ENCODE measurements at regions not wholly inside any gene's neighbourhood (a gene's known extent, or its start where the extent isn't known, plus 50 kb on each side); places are given as distances from the start of the nearest gene placed in this dataset.

GRCh38 chr18:77777163-77777562 is 527.5 kb downstream of the GALR1 start:
- DNase-seq, result no peak
- H3K36me3 Mint-ChIP-seq (ENCODE audit: low read depth), result no peaks in the 10 kb centered on the region
- H3K4me1 Mint-ChIP-seq, result no peaks in the 10 kb centered on the region
- no peak for TF ChIP-seq CTCF (IDR thresholded peaks at IDR 0.05)
- no peak overlapping the region for H3K4me3 Mint-ChIP-seq
- peaks cover 7% of the 10 kb centered on the region for H3K27me3 Mint-ChIP-seq (ENCODE audit: low read depth, poor library complexity)
- H3K9me3 Mint-ChIP-seq, result no peaks in the 10 kb centered on the region
- no peak overlapping the region for H3K27ac Mint-ChIP-seq

- no peak for DNase-seq
- Mint-ChIP-seq H3K36me3 (ENCODE audit: low read depth) (no peaks in the 10 kb centered on the region), H3K4me1 (no peaks in the 10 kb centered on the region), H3K4me3 (no peak overlapping the region), H3K27me3 (ENCODE audit: low read depth, poor library complexity) (peaks cover 11% of the 10 kb centered on the region), H3K27ac (no peak overlapping the region), H3K9me3 (no peaks in the 10 kb centered on the region)
- no peak for TF ChIP-seq CTCF (IDR thresholded peaks at IDR 0.05)
These were observed 535.2 kb downstream of the GALR1 start for GRCh38 chr18:77784759-77785379.

- Mint-ChIP-seq H3K27me3 (ENCODE audit: low read depth, poor library complexity) (peaks cover 11% of the 10 kb centered on the region), H3K9me3 (no peaks in the 10 kb centered on the region), H3K4me3 (no peak overlapping the region), H3K27ac (no peak overlapping the region), H3K36me3 (ENCODE audit: low read depth) (no peaks in the 10 kb centered on the region), H3K4me1 (no peaks in the 10 kb centered on the region)
- DNase-seq, result no peak
- no peak for TF ChIP-seq CTCF (IDR thresholded peaks at IDR 0.05)
These were observed 535.8 kb downstream of the GALR1 start for GRCh38 chr18:77785415-77785975.

GRCh38 chr18:77803024-77803423 is 553.4 kb downstream of the GALR1 start:
- no peak for TF ChIP-seq CTCF (IDR thresholded peaks at IDR 0.05)
- DNase-seq, result no peak
- Mint-ChIP-seq H3K9me3 (peaks cover 13% of the 10 kb centered on the region), H3K27ac (no peak overlapping the region), H3K27me3 (ENCODE audit: low read depth, poor library complexity) (peaks cover 21% of the 10 kb centered on the region), H3K36me3 (ENCODE audit: low read depth) (no peaks in the 10 kb centered on the region), H3K4me1 (no peaks in the 10 kb centered on the region), H3K4me3 (no peak overlapping the region)

GRCh38 chr18:77804382-77804781 is 554.7 kb downstream of the GALR1 start:
- no peaks in the 10 kb centered on the region for H3K4me1 Mint-ChIP-seq
- H3K9me3 Mint-ChIP-seq, result peaks cover 10% of the 10 kb centered on the region
- DNase-seq, result no peak
- H3K4me3 Mint-ChIP-seq, result no peak overlapping the region
- no peak overlapping the region for H3K27ac Mint-ChIP-seq
- no peak for TF ChIP-seq CTCF (IDR thresholded peaks at IDR 0.05)
- H3K36me3 Mint-ChIP-seq (ENCODE audit: low read depth), result no peaks in the 10 kb centered on the region
- peaks cover 15% of the 10 kb centered on the region for H3K27me3 Mint-ChIP-seq (ENCODE audit: low read depth, poor library complexity)

- Mint-ChIP-seq H3K4me3 (no peak overlapping the region), H3K36me3 (ENCODE audit: low read depth) (no peaks in the 10 kb centered on the region), H3K27ac (no peak overlapping the region), H3K9me3 (peaks cover 11% of the 10 kb centered on the region), H3K4me1 (no peaks in the 10 kb centered on the region), H3K27me3 (ENCODE audit: low read depth, poor library complexity) (peaks cover 15% of the 10 kb centered on the region)
- DNase-seq, result no peak
- TF ChIP-seq CTCF (IDR thresholded peaks at IDR 0.05), result no peak
These were observed 558.0 kb downstream of the GALR1 start for GRCh38 chr18:77807650-77808049.
